Transverse colon (tissue), 4 donors: ENCODE measurements at regions not wholly inside any gene's neighbourhood (a gene's known extent, or its start where the extent isn't known, plus 50 kb on each side); places are given as distances from the start of the nearest gene placed in this dataset.

Experiments used
- CTCF ChIP-seq, 5 experiments: fragments of 200-600 bp in 3 of 5; fragments of 450-650 bp in 2 of 5; sonication (generic) in 3 of 5; IDR thresholded peaks; 1 replicate in 2 of 5; 2 replicates in 3 of 5; pipeline ENCODE4 v1.5.1; 2016 to 2017; ENCODE audit warnings: antibody characterized with exemption in 5 of 5, inconsistent platforms in 3 of 5, mild to moderate bottlenecking in 2 of 5, moderate library complexity in 1 of 5
- EP300 ChIP-seq: sonication (generic); formaldehyde crosslinking; IDR thresholded peaks from one replicate; pipeline ENCODE4 v1.6.1; 2017; ENCODE audit warnings: antibody characterized with exemption, low read depth
- POLR2AphosphoS5 ChIP-seq, 3 donors: sonication (generic); formaldehyde crosslinking; IDR thresholded peaks; one replicate each; pipeline ENCODE4 v1.6.1; 2016; ENCODE audit warnings: antibody characterized with exemption in 3 of 3

DNA sequence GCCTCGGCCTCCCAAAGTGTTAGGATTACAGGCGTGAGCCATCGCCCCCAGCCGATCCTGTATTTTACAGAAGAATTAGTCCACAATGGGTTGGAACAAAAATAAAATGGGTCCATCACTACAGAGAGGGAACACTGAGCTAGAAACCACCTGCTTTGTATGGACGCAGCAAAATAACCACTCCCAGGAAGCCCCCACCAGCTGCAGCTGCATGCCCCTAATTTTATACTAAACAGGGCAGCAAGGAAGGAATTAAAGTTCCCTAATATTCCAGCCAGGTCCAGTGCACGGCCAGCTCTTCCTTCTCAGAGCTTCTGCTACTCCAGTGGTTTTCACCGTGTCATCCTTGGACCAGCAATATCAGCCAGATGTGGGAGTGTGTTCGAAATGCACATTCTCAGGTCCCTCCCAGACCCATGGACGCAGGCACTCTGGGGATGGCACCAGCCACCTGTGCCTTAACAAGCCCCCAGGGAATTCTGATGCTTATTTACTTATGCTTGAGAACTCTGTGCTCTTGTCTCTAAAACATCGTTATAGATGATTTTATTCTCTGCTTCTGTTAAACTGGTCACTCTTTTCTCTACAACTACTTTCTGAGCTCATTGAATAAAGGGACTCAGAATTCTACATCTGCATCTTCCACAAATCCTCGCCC is 189.5 kb upstream of the SLC24A3 start:
- TF ChIP-seq CTCF (IDR thresholded peaks at IDR 0.05), result no peak
- no peak for TF ChIP-seq POLR2AphosphoS5 (IDR thresholded peaks at IDR 0.05)
- TF ChIP-seq EP300, result no peak
